Gastrocnemius medialis (tissue), 4 donors: ENCODE measurements at regions not wholly inside any gene's neighbourhood (a gene's known extent, or its start where the extent isn't known, plus 50 kb on each side); places are given as distances from the start of the nearest gene placed in this dataset.

ENCODE experiments used
- POLR2A ChIP-seq, 2 donors: fragments of 450-650 bp; IDR thresholded peaks; one replicate each; pipeline ENCODE4 v1.6.1; 2017; ENCODE audit warnings: antibody characterized with exemption in 2 of 2, mild to moderate bottlenecking in 2 of 2, moderate library complexity in 2 of 2
- TF ChIP-seq, protein P1 (sequence below), 5 experiments: fragments of 450-650 bp in 3 of 5; fragments of 200-600 bp in 2 of 5; sonication (generic) in 2 of 5; IDR thresholded peaks in 4 of 5; conservative IDR thresholded peaks in 1 of 5; 1 replicate in 4 of 5; 2 replicates in 1 of 5; pipeline ENCODE4 v1.5.1; 2016 to 2019; ENCODE audit warnings: antibody characterized with exemption in 5 of 5, mild to moderate bottlenecking in 3 of 5, moderate library complexity in 3 of 5

DNA sequence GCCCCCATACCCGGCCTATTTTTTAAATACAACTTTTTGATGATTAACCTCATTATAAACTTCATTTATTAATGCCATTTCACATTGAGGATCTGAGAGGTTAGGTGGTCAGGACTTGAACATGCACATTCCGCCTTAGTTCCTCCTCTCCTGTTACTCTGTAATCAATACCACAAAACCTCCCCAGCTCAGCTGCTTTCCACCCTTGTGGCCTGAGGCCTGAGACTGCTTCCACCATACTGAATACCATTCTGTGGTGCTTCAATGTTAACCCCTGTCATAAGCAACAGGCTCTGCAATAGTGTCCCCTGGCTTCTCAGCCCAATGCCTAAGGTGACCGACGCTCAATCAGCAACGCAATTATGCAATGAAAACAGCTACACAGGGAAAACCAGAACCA lies 405.4 kb downstream of the ETS1 start:
- TF ChIP-seq, protein P1, sequence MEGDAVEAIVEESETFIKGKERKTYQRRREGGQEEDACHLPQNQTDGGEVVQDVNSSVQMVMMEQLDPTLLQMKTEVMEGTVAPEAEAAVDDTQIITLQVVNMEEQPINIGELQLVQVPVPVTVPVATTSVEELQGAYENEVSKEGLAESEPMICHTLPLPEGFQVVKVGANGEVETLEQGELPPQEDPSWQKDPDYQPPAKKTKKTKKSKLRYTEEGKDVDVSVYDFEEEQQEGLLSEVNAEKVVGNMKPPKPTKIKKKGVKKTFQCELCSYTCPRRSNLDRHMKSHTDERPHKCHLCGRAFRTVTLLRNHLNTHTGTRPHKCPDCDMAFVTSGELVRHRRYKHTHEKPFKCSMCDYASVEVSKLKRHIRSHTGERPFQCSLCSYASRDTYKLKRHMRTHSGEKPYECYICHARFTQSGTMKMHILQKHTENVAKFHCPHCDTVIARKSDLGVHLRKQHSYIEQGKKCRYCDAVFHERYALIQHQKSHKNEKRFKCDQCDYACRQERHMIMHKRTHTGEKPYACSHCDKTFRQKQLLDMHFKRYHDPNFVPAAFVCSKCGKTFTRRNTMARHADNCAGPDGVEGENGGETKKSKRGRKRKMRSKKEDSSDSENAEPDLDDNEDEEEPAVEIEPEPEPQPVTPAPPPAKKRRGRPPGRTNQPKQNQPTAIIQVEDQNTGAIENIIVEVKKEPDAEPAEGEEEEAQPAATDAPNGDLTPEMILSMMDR (IDR thresholded peaks at IDR 0.05 in 4 of 5, conservative IDR thresholded peaks at IDR 0.05 in 1 of 5): no peak
- no peak for TF ChIP-seq POLR2A (IDR thresholded peaks at IDR 0.05)
